Panc1 (cell line): ENCODE measurements at regions not wholly inside any gene's neighbourhood (a gene's known extent, or its start where the extent isn't known, plus 50 kb on each side); places are given as distances from the start of the nearest gene placed in this dataset.

Experiments used
- POLR2AphosphoS5 ChIP-seq: IDR thresholded peaks from 2 replicates; pipeline ENCODE4 v1.6.1; 2012; ENCODE audit warnings: mild to moderate bottlenecking, low read depth, low read length, moderate library complexity
- SIN3A ChIP-seq: IDR thresholded peaks from 2 replicates; pipeline ENCODE4 v1.6.1; 2012; ENCODE audit warnings: low read depth, mild to moderate bottlenecking, low read length, moderate library complexity, borderline replicate concordance; ENCODE audit not compliant: insufficient read depth
- TCF7L2 ChIP-seq: IDR thresholded peaks from 2 replicates; pipeline ENCODE4 v1.6.1; 2011; ENCODE audit warnings: mild to moderate bottlenecking, low read depth, low read length, inconsistent platforms
- TF ChIP-seq, protein P1 (sequence below): fragments of 450-650 bp; IDR thresholded peaks from 2 replicates; pipeline ENCODE4 v1.5.1; 2017; ENCODE audit warnings: mild to moderate bottlenecking

DNA sequence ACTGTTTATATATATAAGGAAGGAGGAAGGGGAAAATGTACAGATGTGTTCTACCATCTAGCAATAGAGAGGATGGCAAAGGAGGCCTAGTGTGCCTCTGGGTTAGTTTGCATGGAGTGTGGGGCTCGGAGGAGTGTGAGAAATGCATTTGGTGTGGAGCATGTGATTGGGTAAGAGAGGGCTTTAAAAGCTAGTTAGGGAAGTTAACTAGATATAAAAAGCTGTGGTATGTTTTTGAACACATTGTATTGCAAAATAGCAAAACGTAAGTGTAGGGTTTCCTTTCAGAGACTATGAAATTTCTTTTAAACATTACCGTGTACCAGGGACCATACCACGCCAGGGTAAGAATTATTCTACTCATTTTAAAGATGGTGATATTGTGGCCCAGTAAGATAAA lies 53.3 kb upstream of the STXBP6 start:
- TF ChIP-seq, protein P1, sequence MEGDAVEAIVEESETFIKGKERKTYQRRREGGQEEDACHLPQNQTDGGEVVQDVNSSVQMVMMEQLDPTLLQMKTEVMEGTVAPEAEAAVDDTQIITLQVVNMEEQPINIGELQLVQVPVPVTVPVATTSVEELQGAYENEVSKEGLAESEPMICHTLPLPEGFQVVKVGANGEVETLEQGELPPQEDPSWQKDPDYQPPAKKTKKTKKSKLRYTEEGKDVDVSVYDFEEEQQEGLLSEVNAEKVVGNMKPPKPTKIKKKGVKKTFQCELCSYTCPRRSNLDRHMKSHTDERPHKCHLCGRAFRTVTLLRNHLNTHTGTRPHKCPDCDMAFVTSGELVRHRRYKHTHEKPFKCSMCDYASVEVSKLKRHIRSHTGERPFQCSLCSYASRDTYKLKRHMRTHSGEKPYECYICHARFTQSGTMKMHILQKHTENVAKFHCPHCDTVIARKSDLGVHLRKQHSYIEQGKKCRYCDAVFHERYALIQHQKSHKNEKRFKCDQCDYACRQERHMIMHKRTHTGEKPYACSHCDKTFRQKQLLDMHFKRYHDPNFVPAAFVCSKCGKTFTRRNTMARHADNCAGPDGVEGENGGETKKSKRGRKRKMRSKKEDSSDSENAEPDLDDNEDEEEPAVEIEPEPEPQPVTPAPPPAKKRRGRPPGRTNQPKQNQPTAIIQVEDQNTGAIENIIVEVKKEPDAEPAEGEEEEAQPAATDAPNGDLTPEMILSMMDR = no peak
- no peak for TF ChIP-seq TCF7L2
- no peak for TF ChIP-seq POLR2AphosphoS5
- TF ChIP-seq SIN3A = no peak
